ENCODE measurements at regions not wholly inside any gene's neighbourhood (a gene's known extent, or its start where the extent isn't known, plus 50 kb on each side); places are given as distances from the start of the nearest gene placed in this dataset.
"Not testable (repeated sequence)": the region's sequence is repeated elsewhere in the genome, so short reads cannot be mapped to it uniquely, and the experiment has no call there.

DNA sequence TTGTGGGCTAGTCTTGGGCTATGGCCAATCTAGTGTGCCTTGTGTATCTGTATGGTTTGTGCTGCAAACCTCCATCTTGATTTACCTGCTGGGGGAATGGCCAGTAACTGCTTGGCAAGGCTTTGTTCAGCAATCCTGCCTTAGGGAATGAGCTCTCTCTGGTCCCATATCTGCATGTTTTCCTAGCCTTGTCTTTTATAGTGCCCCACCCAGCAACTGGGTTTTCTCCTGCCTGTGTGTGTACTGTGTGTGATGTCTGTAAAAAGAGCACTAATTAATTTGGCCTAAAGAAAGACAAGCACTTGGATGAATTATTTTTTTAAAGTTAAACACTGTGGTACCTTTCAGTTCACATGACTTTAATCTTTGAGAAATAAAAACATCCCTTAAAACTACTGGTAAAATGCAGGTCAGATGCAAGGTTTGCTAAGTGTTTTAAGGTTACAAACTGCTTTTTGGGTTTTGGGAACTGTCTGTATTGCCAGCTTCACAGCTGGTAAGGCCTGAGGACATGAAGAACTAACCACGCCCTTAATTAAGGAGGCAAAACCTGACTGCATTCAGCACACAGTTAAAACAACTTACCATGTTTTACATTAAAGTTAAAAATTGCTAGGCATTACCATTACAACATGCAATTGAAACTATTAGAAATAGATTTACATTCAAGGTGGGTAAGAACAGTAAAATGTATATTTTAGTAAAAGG lies 1169.2 kb downstream of the OTOL1 start:
- no peak overlapping the region for H3K4me3 Mint-ChIP-seq
- H3K27ac Mint-ChIP-seq: no peak overlapping the region
- no peak for DNase-seq (ENCODE audit: low spot score)
- peaks cover 4% of the 10 kb centered on the region for H3K9me3 Mint-ChIP-seq
- no peaks in the 10 kb centered on the region for H3K4me1 Mint-ChIP-seq (ENCODE audit: low read depth)
- H3K36me3 Mint-ChIP-seq (ENCODE audit: low read depth): no peaks in the 10 kb centered on the region
- intact Hi-C loops (cut with micrococcal nuclease): no loop called here
- H3K27me3 Mint-ChIP-seq (ENCODE audit: insufficient read depth): no peaks in the 10 kb centered on the region

DNA sequence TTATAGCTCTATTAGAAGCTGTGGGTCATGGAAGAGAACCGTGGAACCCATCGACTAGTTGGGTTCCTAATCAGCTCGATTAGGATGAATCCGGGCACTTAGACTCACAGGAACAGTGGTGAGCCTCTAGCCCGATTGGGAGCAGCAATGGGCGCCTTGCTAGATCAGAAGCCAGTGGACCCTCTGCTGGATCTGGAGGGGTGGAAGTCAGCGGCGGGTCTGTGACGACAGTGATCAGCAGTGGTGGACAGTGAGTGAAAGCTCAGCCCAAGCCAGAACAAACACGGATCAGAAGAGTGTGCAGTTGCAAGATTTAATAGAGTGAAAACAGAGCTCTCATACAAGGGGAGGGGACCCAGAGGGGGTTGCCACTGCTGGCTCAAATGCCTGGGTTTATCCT lies 1170.2 kb downstream of the OTOL1 start:
- no peaks in the 10 kb centered on the region for H3K4me1 Mint-ChIP-seq (ENCODE audit: low read depth)
- H3K27ac Mint-ChIP-seq: no peak overlapping the region
- no peaks in the 10 kb centered on the region for H3K36me3 Mint-ChIP-seq (ENCODE audit: low read depth)
- no peak for DNase-seq (ENCODE audit: low spot score)
- intact Hi-C loops (cut with micrococcal nuclease): no loop called here
- H3K27me3 Mint-ChIP-seq (ENCODE audit: insufficient read depth): no peaks in the 10 kb centered on the region
- no peak overlapping the region for H3K4me3 Mint-ChIP-seq
- peaks cover 4% of the 10 kb centered on the region for H3K9me3 Mint-ChIP-seq

DNA sequence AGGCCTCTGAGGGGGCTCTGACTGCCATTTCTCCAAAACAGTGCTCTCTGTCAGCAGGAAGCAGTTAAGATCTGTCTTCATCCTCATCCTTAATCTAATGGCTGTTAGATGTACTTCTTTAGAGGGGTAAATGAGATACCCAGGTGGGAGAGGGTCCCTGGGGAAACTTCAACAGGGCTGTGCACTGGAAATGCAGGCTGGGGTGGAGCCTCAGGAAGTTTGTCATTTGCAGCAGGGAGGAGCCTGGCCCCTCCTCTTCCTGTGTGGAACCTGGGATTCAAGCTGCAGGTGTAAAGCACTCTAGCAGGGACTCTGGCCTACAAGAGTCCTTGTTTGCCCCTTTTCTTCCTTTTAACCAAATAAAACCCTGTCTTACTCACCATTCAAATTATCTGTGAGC lies 1173.6 kb downstream of the OTOL1 start:
- no peaks in the 10 kb centered on the region for H3K27me3 Mint-ChIP-seq (ENCODE audit: insufficient read depth)
- H3K4me3 Mint-ChIP-seq: no peak overlapping the region
- H3K9me3 Mint-ChIP-seq: no peaks in the 10 kb centered on the region
- intact Hi-C loops (cut with micrococcal nuclease): no loop called here
- H3K4me1 Mint-ChIP-seq (ENCODE audit: low read depth): no peaks in the 10 kb centered on the region
- H3K27ac Mint-ChIP-seq: no peak overlapping the region
- H3K36me3 Mint-ChIP-seq (ENCODE audit: low read depth): no peaks in the 10 kb centered on the region
- no peak for DNase-seq (ENCODE audit: low spot score)

DNA sequence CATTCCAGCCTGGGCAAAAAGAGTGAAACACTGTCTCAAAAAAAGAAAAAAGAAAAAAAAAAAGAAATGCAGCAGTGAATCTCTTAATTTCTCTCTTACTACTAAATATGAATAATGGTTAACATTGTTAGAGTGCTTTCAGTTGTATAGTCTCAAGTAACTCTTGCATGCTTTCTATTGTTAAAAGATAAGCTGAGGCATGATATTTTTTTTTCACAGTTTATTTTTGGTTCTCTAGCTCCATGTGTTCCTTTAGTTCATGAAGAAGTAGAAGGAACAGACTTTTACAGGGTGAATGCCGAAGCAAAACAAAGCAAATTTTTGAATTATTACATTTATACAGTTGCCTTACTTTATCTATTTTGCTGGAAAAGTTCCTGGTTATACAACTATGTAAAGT lies 1180.9 kb downstream of the OTOL1 start:
- Mint-ChIP-seq H3K27ac (no peak overlapping the region), H3K4me1 (ENCODE audit: low read depth) (no peaks in the 10 kb centered on the region), H3K9me3 (no peaks in the 10 kb centered on the region), H3K27me3 (ENCODE audit: insufficient read depth) (no peaks in the 10 kb centered on the region), H3K36me3 (ENCODE audit: low read depth) (no peaks in the 10 kb centered on the region), H3K4me3 (no peak overlapping the region)
- intact Hi-C loops (cut with micrococcal nuclease): no loop called here
- DNase-seq (ENCODE audit: low spot score): no peak

- H3K4me3 Mint-ChIP-seq: no peak overlapping the region
- H3K36me3 Mint-ChIP-seq (ENCODE audit: low read depth): no peaks in the 10 kb centered on the region
- H3K9me3 Mint-ChIP-seq: no peaks in the 10 kb centered on the region
- no peak for DNase-seq (ENCODE audit: low spot score)
- intact Hi-C loops (cut with micrococcal nuclease): no loop called here
- no peaks in the 10 kb centered on the region for H3K27me3 Mint-ChIP-seq (ENCODE audit: insufficient read depth)
- H3K4me1 Mint-ChIP-seq (ENCODE audit: low read depth): no peaks in the 10 kb centered on the region
- H3K27ac Mint-ChIP-seq: no peak overlapping the region
These were observed 1182.3 kb downstream of the OTOL1 start for GRCh38 chr3:162678941-162679340.

DNA sequence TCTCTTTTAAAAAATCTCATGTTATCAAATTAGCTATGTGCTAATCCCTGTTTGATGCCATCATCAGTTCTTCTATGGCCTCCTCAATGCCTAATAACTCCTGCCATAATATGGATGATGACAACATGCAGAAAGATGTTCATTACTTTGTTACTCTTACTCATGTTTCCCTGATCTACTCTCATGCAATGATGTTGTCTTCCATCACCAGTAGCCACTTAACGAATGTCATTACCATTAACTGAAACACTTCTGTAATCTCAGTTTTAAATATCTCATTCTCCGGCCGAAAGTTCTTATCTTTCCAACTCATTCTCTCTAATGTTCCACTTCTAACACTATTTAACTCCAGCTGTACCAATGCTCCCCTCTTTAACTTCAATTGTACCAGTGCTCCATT lies 1187.7 kb downstream of the OTOL1 start:
- Mint-ChIP-seq H3K9me3 (no peaks in the 10 kb centered on the region), H3K27ac (no peak overlapping the region), H3K4me3 (no peak overlapping the region), H3K4me1 (ENCODE audit: low read depth) (no peaks in the 10 kb centered on the region), H3K36me3 (ENCODE audit: low read depth) (no peaks in the 10 kb centered on the region), H3K27me3 (ENCODE audit: insufficient read depth) (no peaks in the 10 kb centered on the region)
- intact Hi-C loops (cut with micrococcal nuclease): no loop called here
- no peak for DNase-seq (ENCODE audit: low spot score)

DNA sequence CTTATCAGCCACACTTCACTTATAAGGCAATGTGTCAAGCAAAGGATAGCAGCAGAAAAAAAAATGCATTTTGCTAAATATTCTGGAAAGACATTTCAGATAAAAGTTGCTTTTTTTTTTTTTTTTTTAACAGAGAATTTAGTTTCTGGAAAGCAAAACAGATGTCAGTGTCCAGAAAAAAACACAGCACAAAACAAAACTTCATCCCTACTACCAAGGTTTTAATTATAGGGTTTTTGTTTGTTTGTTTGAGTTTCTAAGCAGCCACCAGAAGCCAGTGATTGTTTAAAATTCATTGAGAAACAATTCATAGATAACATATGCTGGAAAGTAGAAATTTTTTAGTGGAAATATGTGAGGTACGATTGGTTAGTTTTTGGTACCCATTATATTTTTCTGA lies 1202.7 kb downstream of the OTOL1 start:
- DNase-seq (ENCODE audit: low spot score): no peak
- Mint-ChIP-seq H3K27me3 (ENCODE audit: insufficient read depth) (no peaks in the 10 kb centered on the region), H3K9me3 (no peaks in the 10 kb centered on the region), H3K27ac (no peak overlapping the region), H3K36me3 (ENCODE audit: low read depth) (no peaks in the 10 kb centered on the region), H3K4me3 (no peak overlapping the region), H3K4me1 (ENCODE audit: low read depth) (no peaks in the 10 kb centered on the region)
- intact Hi-C loops (cut with micrococcal nuclease): no loop called here

DNA sequence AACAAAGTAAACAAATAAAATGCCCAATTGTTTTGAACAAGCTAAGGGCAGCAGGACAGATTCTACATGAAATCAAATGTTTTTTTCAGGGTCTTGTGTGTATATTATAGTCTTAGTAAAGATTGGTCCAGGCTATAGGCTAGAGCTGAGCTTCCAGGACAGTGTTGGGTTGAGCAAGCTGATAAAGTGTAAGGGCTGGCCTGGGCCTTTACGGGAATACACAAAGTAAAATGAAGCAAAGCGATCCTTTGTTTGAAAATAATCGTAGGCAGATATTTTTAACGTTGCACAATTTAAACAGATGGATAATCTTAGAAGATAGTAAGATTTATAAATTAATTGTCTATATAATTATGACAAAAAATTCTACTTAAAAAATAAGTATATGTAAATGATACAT lies 1204.6 kb downstream of the OTOL1 start:
- H3K36me3 Mint-ChIP-seq (ENCODE audit: low read depth): no peaks in the 10 kb centered on the region
- no peaks in the 10 kb centered on the region for H3K9me3 Mint-ChIP-seq
- DNase-seq (ENCODE audit: low spot score): no peak
- no peak overlapping the region for H3K27ac Mint-ChIP-seq
- no peaks in the 10 kb centered on the region for H3K4me1 Mint-ChIP-seq (ENCODE audit: low read depth)
- intact Hi-C loops (cut with micrococcal nuclease): no loop called here
- no peak overlapping the region for H3K4me3 Mint-ChIP-seq
- no peaks in the 10 kb centered on the region for H3K27me3 Mint-ChIP-seq (ENCODE audit: insufficient read depth)

GRCh38 chr3:162702768-162703385 lies 1206.3 kb downstream of the OTOL1 start:
- H3K9me3 Mint-ChIP-seq: no peaks in the 10 kb centered on the region
- no peaks in the 10 kb centered on the region for H3K4me1 Mint-ChIP-seq (ENCODE audit: low read depth)
- no peak overlapping the region for H3K27ac Mint-ChIP-seq
- DNase-seq (ENCODE audit: low spot score): no peak
- H3K27me3 Mint-ChIP-seq (ENCODE audit: insufficient read depth): no peaks in the 10 kb centered on the region
- no peaks in the 10 kb centered on the region for H3K36me3 Mint-ChIP-seq (ENCODE audit: low read depth)
- no peak overlapping the region for H3K4me3 Mint-ChIP-seq
- intact Hi-C loops (cut with micrococcal nuclease): no loop called here

DNA sequence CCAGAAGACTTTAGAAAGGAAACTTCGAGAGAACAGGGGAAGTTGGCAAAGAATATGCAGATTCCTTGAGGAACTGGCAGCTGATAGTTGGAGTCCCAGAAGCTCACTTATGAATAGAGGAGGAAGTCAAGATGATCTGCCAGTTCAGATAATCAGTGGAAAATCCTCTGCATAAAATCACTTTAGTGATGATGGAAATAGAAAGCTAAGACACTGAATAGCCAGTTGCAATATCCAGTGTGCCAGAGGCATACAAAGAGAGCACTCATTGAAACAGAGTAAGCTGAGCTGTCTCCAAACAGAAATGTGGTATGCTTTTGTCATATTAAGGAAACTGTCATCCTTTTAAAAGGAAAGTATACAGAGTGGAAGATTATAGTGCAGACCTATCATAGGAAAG lies 1207.6 kb downstream of the OTOL1 start:
- Mint-ChIP-seq H3K27me3 (ENCODE audit: insufficient read depth) (no peaks in the 10 kb centered on the region), H3K4me1 (ENCODE audit: low read depth) (no peaks in the 10 kb centered on the region), H3K27ac (no peak overlapping the region), H3K36me3 (ENCODE audit: low read depth) (no peaks in the 10 kb centered on the region), H3K9me3 (no peaks in the 10 kb centered on the region), H3K4me3 (no peak overlapping the region)
- no peak for DNase-seq (ENCODE audit: low spot score)
- intact Hi-C loops (cut with micrococcal nuclease): no loop called here

DNA sequence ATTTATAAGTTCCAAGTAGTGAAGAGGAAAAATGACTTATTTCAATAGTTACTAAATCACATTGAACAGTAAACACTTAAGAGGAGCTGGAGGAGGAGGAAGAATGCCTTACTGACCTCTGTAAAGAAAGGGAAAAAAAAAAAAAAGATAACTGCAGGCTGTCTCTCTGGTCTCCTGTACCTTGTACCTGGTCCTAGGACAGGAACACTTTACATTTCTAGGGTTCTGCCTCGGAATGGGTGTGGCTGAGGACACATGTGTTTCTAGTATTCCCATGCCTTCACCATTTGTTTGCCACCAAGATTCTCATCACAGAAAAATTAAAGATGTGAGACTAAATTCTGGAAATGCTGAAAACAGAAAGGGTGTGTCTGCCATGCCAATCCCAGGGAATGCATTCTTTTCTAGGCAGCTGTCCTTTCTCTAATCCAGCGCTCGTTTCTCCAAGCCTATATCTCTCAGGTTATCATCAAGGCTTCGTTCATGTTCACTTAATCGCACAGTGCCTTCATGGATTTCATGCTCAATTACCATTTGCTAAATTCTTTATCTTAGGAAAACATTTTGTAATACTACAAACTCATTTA lies 1208.3 kb downstream of the OTOL1 start:
- H3K4me3 Mint-ChIP-seq: no peak overlapping the region
- no peak for DNase-seq (ENCODE audit: low spot score)
- H3K27me3 Mint-ChIP-seq (ENCODE audit: insufficient read depth): no peaks in the 10 kb centered on the region
- H3K27ac Mint-ChIP-seq: no peak overlapping the region
- H3K4me1 Mint-ChIP-seq (ENCODE audit: low read depth): no peaks in the 10 kb centered on the region
- no peaks in the 10 kb centered on the region for H3K9me3 Mint-ChIP-seq
- H3K36me3 Mint-ChIP-seq (ENCODE audit: low read depth): no peaks in the 10 kb centered on the region
- intact Hi-C loops (cut with micrococcal nuclease): no loop called here

GRCh38 chr3:162708394-162708793 lies 1211.8 kb downstream of the OTOL1 start:
- H3K36me3 Mint-ChIP-seq (ENCODE audit: low read depth); H3K4me1 Mint-ChIP-seq (ENCODE audit: low read depth); H3K27ac Mint-ChIP-seq; DNase-seq (ENCODE audit: low spot score); intact Hi-C loops (cut with micrococcal nuclease); H3K9me3 Mint-ChIP-seq; H3K4me3 Mint-ChIP-seq; H3K27me3 Mint-ChIP-seq (ENCODE audit: insufficient read depth): not testable (repeated sequence)

GRCh38 chr3:162708942-162709706 lies 1212.5 kb downstream of the OTOL1 start:
- H3K4me1 Mint-ChIP-seq (ENCODE audit: low read depth); intact Hi-C loops (cut with micrococcal nuclease); H3K27me3 Mint-ChIP-seq (ENCODE audit: insufficient read depth); DNase-seq (ENCODE audit: low spot score); H3K36me3 Mint-ChIP-seq (ENCODE audit: low read depth); H3K9me3 Mint-ChIP-seq; H3K27ac Mint-ChIP-seq; H3K4me3 Mint-ChIP-seq: not testable (repeated sequence)

Measured in activated T-helper 1 cell treated with anti-CD3 and anti-CD28 coated beads, Interleukin-12 subunit alpha, Interleukin-12 subunit beta, Interleukin-2, Interleukin-4 antibody, amounts not matched to agents 30 ng/mL and 10 ng/mL and 1 ng/mL, durations not matched to agents 14 hours and 24 hours and 36 hours (primary cell).